BLaER1 (cell line): ENCODE measurements at regions not wholly inside any gene's neighbourhood (a gene's known extent, or its start where the extent isn't known, plus 50 kb on each side); places are given as distances from the start of the nearest gene placed in this dataset.
A peak's percentile ranks its signal among the peaks of the same experiment; 100 is the strongest.

Experiments
- H3K27ac ChIP-seq: shearing (Covaris generic); formaldehyde crosslinking; 2 replicates; pipeline ENCODE4 v1.8.1; 2022
- H3K27me3 ChIP-seq: shearing (Covaris generic); formaldehyde crosslinking; 2 replicates; pipeline ENCODE4 v1.8.1; 2022
- H3K36me3 ChIP-seq: shearing (Covaris generic); formaldehyde crosslinking; 2 replicates; pipeline ENCODE4 v1.8.1; 2022
- H3K4me1 ChIP-seq: shearing (Covaris generic); formaldehyde crosslinking; 2 replicates; pipeline ENCODE4 v1.8.1; 2022
- H3K4me2 ChIP-seq: shearing (Covaris generic); formaldehyde crosslinking; 2 replicates; pipeline ENCODE4 v1.8.1; 2022
- H3K4me3 ChIP-seq: shearing (Covaris generic); formaldehyde crosslinking; 2 replicates; pipeline ENCODE4 v1.8.1; 2022
- H3K9ac ChIP-seq: shearing (Covaris generic); formaldehyde crosslinking; 2 replicates; pipeline ENCODE4 v1.8.1; 2022
- H3K9me3 ChIP-seq: shearing (Covaris generic); formaldehyde crosslinking; 2 replicates; pipeline ENCODE4 v1.8.1; 2022
- H4K20me1 ChIP-seq: shearing (Covaris generic); formaldehyde crosslinking; 2 replicates; pipeline ENCODE4 v1.8.1; 2022
- Cebpa-rat ChIP-seq: shearing (Covaris generic); IDR thresholded peaks from 2 replicates; pipeline ENCODE4 v1.8.1; 2022

DNA sequence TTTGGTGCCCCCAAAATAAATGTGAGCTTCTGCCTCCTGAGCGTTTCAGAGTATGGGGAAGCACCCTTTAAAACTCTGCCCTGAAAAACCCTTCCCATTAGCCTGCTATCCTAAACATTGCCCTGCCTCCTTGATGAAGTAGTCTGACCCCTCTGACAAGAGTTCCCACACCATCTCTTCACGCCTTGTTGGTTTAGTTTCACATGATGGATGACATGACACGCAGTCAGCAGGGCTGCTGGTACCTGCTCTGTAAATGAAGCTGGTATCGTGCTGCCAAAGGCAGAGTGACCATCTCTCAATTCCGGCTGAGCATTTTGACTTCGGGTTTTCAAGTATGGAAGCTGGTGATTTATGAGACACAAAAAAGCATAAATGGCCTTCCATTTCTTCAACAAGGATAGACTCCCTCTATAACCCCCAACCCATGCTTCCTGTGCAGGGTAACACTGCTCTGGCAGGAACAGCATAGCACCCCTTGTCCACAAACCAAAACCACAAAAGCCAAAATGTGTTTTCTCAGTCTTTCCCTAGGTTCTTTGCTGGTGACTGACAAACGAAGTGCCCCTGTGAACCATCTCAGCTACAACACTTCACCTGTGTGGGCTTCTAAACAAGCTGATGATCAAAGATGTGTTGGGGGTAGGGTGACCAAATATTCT lies 444.6 kb downstream of the NUF2 start:
- Histone ChIP-seq H3K4me3 (no peak overlapping the region), H3K27me3 (no peaks in the 10 kb centered on the region), H3K36me3 (no peaks in the 10 kb centered on the region), H4K20me1 (no peaks in the 10 kb centered on the region), H3K9me3 (no peaks in the 10 kb centered on the region), H3K9ac (no peak overlapping the region), H3K4me1 (peaks cover 9% of the 10 kb centered on the region), H3K27ac (no peak overlapping the region), H3K4me2 (peak overlapping the region; percentile 25)
- TF ChIP-seq Cebpa-rat, result no peak

DNA sequence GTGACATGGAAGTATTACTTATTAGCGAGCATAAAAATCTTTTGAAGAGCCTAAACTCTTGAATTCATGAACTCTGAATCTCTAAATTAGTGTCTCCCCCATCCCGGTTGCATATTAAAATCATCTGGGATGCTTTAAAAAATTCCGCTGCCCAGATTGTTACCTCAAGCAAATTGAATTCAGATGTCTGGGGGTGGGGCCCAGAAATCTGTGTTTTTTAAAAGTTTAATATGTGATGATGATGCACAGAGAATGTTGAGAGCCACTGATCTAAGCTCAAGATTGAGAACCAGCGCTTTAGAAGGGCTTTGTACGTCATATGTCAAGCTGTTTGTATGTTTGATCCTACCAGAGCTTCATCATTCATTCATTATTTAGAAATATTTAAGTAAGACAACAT lies 446.8 kb downstream of the NUF2 start:
- H4K20me1 ChIP-seq, result no peaks in the 10 kb centered on the region
- H3K9me3 ChIP-seq, result no peaks in the 10 kb centered on the region
- H3K4me1 ChIP-seq, result peaks cover 9% of the 10 kb centered on the region
- H3K9ac ChIP-seq, result no peak overlapping the region
- H3K4me2 ChIP-seq, result no peak overlapping the region
- no peaks in the 10 kb centered on the region for H3K27me3 ChIP-seq
- TF ChIP-seq Cebpa-rat, result no peak
- no peaks in the 10 kb centered on the region for H3K36me3 ChIP-seq
- no peak overlapping the region for H3K27ac ChIP-seq
- H3K4me3 ChIP-seq, result no peak overlapping the region

DNA sequence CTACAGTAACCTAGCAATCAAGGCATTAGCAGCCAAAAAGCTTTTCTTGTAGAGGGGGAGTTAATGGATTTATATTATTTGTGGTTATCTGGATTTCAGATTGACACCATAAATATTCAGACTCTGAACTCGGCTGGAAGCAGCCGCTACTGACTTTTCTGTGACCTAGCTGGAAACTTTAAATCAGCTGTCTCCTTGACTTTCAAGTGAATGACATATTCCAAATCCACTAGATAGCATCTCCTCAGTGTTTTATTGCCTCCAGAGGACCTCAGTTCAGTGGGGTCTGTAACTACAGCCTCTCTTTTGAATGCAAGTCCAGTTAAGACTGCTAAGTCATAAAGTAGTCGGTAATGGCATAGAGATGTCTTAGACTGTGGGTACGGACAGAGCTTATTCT lies 448.5 kb downstream of the NUF2 start:
- H3K27me3 ChIP-seq, result no peaks in the 10 kb centered on the region

DNA sequence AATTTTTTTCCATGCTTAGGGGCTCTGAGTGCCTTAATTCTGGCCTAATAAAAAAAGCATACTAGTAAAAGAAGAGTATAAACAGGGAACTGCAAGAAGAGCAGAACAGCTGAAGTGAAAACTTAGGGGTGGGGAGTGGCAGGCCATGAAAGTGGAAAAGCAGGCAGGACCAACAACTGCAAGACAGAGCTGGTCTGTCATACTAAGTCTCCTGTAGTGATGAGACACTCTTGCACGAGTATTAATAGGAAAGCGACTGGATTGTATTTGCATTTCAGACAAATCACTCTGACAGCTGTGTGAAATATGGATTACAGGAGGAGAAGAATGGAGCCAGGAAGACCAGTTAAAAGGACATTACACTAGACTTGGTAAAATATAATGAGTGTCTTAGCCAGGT lies 449.9 kb downstream of the NUF2 start:
- TF ChIP-seq Cebpa-rat, result no peak

More for the DNA sequence above, 448.5 kb downstream of the NUF2 start:
- Histone ChIP-seq H3K9me3 (no peaks in the 10 kb centered on the region), H3K4me1 (peaks cover 9% of the 10 kb centered on the region), H4K20me1 (no peaks in the 10 kb centered on the region), H3K27ac (no peak overlapping the region), H3K36me3 (no peaks in the 10 kb centered on the region), H3K4me2 (no peak overlapping the region), H3K9ac (no peak overlapping the region), H3K4me3 (no peak overlapping the region)
- no peak for TF ChIP-seq Cebpa-rat

DNA sequence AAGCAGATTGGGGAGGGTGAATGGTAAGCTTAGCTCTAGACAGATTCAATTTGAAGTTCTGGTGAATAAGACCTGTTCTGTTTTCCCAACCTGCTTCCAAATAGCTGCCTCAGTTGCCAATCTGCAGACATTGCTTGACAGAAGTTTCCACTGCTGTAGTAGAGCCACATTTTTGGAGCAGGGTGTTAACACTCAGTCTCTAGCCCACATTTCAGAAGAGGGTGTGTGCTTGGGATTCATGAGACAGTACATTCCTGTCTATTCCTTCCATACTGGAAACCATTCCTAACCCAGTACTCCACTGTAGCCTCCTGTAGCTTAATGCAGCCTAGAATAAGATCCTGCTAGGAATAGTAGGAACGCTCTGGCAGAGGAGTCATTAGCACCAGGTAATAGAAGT lies 450.5 kb downstream of the NUF2 start:
- Histone ChIP-seq H3K9ac (no peak overlapping the region), H4K20me1 (no peaks in the 10 kb centered on the region), H3K4me3 (no peak overlapping the region), H3K4me1 (no peaks in the 10 kb centered on the region), H3K4me2 (no peak overlapping the region), H3K27ac (no peak overlapping the region), H3K36me3 (no peaks in the 10 kb centered on the region), H3K27me3 (no peaks in the 10 kb centered on the region), H3K9me3 (no peaks in the 10 kb centered on the region)
- TF ChIP-seq Cebpa-rat, result no peak

More for the DNA sequence above, 449.9 kb downstream of the NUF2 start:
- Histone ChIP-seq H4K20me1 (no peaks in the 10 kb centered on the region), H3K36me3 (no peaks in the 10 kb centered on the region), H3K27me3 (no peaks in the 10 kb centered on the region), H3K4me3 (no peak overlapping the region), H3K9me3 (no peaks in the 10 kb centered on the region), H3K4me1 (peaks cover 2% of the 10 kb centered on the region), H3K4me2 (no peak overlapping the region), H3K9ac (no peak overlapping the region), H3K27ac (no peak overlapping the region)

DNA sequence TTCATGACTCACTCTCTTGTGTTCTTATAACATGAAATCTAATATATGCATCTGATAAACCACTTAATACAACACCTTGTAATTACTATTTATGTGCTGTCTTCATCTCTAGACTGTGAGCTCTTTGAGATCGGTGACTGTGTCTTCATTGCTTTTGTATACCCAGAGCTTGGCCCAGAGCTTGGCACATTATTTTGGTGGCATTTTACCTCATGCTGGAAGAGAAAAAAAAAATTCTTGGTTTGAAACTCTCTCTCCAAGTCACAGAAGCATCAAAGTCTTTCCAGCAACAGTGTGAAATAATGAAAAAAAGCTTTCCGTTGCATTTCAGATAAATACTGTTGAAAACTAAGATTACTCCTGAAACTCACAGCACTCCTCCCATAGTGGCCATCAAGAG lies 451.6 kb downstream of the NUF2 start:
- no peak for TF ChIP-seq Cebpa-rat
- no peaks in the 10 kb centered on the region for H3K36me3 ChIP-seq
- H3K4me3 ChIP-seq, result no peak overlapping the region
- H3K9ac ChIP-seq, result no peak overlapping the region
- H3K4me1 ChIP-seq, result no peaks in the 10 kb centered on the region
- H4K20me1 ChIP-seq, result no peaks in the 10 kb centered on the region
- H3K27ac ChIP-seq, result no peak overlapping the region
- H3K27me3 ChIP-seq, result no peaks in the 10 kb centered on the region
- peaks cover 5% of the 10 kb centered on the region; the same call in 1 of the 2 replicates for H3K9me3 ChIP-seq
- no peak overlapping the region for H3K4me2 ChIP-seq

GRCh38 chr1:163774401-163774945 lies 452.7 kb downstream of the NUF2 start:
- Histone ChIP-seq H3K4me1 (no peaks in the 10 kb centered on the region), H3K36me3 (no peaks in the 10 kb centered on the region), H3K27ac (no peak overlapping the region), H3K4me3 (no peak overlapping the region), H3K27me3 (no peaks in the 10 kb centered on the region), H3K9ac (no peak overlapping the region), H3K9me3 (peaks cover 6% of the 10 kb centered on the region; the same call in 1 of the 2 replicates), H4K20me1 (no peaks in the 10 kb centered on the region), H3K4me2 (no peak overlapping the region)
- no peak for TF ChIP-seq Cebpa-rat

GRCh38 chr1:163774978-163775620 lies 453.3 kb downstream of the NUF2 start:
- Histone ChIP-seq H3K4me3 (no peak overlapping the region), H3K27ac (no peak overlapping the region), H3K27me3 (no peaks in the 10 kb centered on the region), H4K20me1 (no peaks in the 10 kb centered on the region), H3K9ac (no peak overlapping the region), H3K9me3 (peaks cover 6% of the 10 kb centered on the region; the same call in 1 of the 2 replicates), H3K4me2 (no peak overlapping the region), H3K4me1 (no peaks in the 10 kb centered on the region), H3K36me3 (no peaks in the 10 kb centered on the region)
- no peak for TF ChIP-seq Cebpa-rat

- Histone ChIP-seq H3K27ac (no peak overlapping the region), H3K36me3 (no peaks in the 10 kb centered on the region), H3K4me3 (no peak overlapping the region), H3K9ac (no peak overlapping the region), H4K20me1 (no peaks in the 10 kb centered on the region), H3K4me1 (no peaks in the 10 kb centered on the region), H3K27me3 (no peaks in the 10 kb centered on the region), H3K9me3 (peaks cover 13% of the 10 kb centered on the region), H3K4me2 (no peak overlapping the region)
- TF ChIP-seq Cebpa-rat, result no peak
These were observed 455.5 kb downstream of the NUF2 start for GRCh38 chr1:163777205-163777604.

DNA sequence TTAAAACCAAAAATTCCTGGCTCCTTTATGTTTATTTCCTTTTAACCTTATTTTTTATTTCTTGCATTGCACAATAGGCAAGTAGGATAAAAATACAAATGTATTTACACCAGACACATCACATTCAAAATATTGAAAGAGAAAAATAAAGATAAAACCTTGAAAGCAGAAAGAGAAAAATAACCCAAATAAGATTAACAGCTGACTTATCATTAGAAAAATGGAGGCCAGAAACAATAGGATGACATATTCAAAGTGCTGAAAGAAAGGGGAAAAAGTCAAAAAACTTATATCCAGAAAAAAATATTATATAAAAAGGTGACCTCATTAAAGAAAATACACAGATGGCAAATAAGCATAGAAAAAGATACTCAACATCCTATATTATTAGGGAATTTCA lies 459.4 kb downstream of the NUF2 start:
- no peak for TF ChIP-seq Cebpa-rat

More for the DNA sequence above, 459.4 kb downstream of the NUF2 start:
- H3K27ac ChIP-seq, result no peak overlapping the region
- H3K4me2 ChIP-seq, result no peak overlapping the region
- H3K9me3 ChIP-seq, result peaks cover 13% of the 10 kb centered on the region
- no peaks in the 10 kb centered on the region for H4K20me1 ChIP-seq
- no peaks in the 10 kb centered on the region for H3K4me1 ChIP-seq
- no peaks in the 10 kb centered on the region for H3K36me3 ChIP-seq
- H3K4me3 ChIP-seq, result no peak overlapping the region
- H3K9ac ChIP-seq, result no peak overlapping the region
- no peaks in the 10 kb centered on the region for H3K27me3 ChIP-seq
